ENCODE measurements at regions not wholly inside any gene's neighbourhood (a gene's known extent, or its start where the extent isn't known, plus 50 kb on each side); places are given as distances from the start of the nearest gene placed in this dataset.

DNA sequence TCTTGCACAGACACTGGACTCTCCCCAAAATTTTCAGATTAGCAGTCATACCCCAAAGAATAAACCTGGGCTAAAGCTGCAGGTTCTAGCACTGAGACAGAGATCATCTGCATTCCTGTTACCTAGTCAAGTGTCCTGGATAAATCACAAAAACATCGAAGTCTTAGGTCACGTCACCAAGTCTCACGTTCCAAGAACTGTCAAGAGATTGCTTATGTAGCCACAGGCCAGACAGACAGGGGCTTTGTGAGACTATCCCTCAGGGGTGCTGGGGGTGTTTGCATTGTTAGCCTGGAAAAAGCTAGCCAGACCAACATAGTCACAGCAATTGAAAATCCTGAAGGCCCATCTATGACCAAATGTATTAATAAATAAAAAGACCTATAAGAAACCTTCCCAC, 243.1 kb upstream of the PREP start:
- no peaks in the 10 kb centered on the region for H3K4me1 ChIP-seq
- no peaks in the 10 kb centered on the region for H3K36me3 ChIP-seq
- no peak overlapping the region for H3K4me3 ChIP-seq (replicated peaks in 1 of 3)
- no peak for DNase-seq
- no peak overlapping the region for H3K27ac ChIP-seq
- intact Hi-C loops (cut with DNase I), result no loop called here
- no peaks in the 10 kb centered on the region for H3K9me3 ChIP-seq
- TF ChIP-seq POLR2A (IDR thresholded peaks at IDR 0.05) (no peak), CTCF (IDR thresholded peaks at IDR 0.05) (no peak)
- H3K27me3 ChIP-seq, result no peaks in the 10 kb centered on the region
- WGBS, 2 donors, result 56 to 80% methylated on average over 3 of the region's 3 CpGs

- Histone ChIP-seq H3K27me3 (no peaks in the 10 kb centered on the region), H3K9me3 (no peaks in the 10 kb centered on the region), H3K27ac (no peak overlapping the region), H3K36me3 (no peaks in the 10 kb centered on the region), H3K4me1 (no peaks in the 10 kb centered on the region), H3K4me3 (replicated peaks in 1 of 3) (no peak overlapping the region)
- no peak for DNase-seq
- WGBS, 2 donors, result 45 to 53% methylated on average over 1 of the region's 1 CpG
- TF ChIP-seq CTCF (IDR thresholded peaks at IDR 0.05) (no peak), POLR2A (IDR thresholded peaks at IDR 0.05) (no peak)
- intact Hi-C loops (cut with DNase I), result no loop called here
These were observed 242.3 kb upstream of the PREP start for GRCh38 chr6:105645156-105645555.

- 89 to 94% methylated on average over 3 of the region's 3 CpGs for WGBS, 2 donors
- Histone ChIP-seq H3K9me3 (no peaks in the 10 kb centered on the region), H3K27ac (no peak overlapping the region), H3K4me3 (replicated peaks in 1 of 3) (no peak overlapping the region), H3K4me1 (no peaks in the 10 kb centered on the region), H3K36me3 (no peaks in the 10 kb centered on the region), H3K27me3 (no peaks in the 10 kb centered on the region)
- TF ChIP-seq CTCF (IDR thresholded peaks at IDR 0.05) (no peak), POLR2A (IDR thresholded peaks at IDR 0.05) (no peak)
- no peak for DNase-seq
- intact Hi-C loops (cut with DNase I), result no loop called here
These were observed 241.8 kb upstream of the PREP start for GRCh38 chr6:105644691-105645090.

DNA sequence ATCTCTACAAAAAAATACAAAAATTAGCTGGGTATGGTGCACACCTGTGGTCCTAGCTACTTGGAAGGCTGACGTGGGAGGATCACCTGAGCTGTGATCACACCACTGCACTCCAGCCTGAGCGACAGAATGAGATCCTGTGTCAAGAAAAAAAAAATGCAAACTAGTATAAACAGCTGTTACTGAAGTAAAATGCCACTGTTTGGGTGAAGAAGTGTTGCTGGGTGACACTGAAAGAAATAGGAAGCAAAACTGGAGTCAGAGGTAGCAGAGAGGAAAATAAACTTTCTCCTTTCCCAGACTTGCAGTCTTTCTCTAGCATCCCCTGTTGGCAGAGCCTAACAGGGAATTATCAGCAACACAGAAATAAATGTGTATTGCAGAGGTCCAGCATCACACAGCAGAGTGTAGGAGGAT, 241.2 kb upstream of the PREP start:
- Histone ChIP-seq H3K27ac (no peak overlapping the region), H3K4me3 (replicated peaks in 1 of 3) (no peak overlapping the region), H3K9me3 (no peaks in the 10 kb centered on the region), H3K4me1 (no peaks in the 10 kb centered on the region), H3K27me3 (no peaks in the 10 kb centered on the region), H3K36me3 (no peaks in the 10 kb centered on the region)
- no peak for DNase-seq
- WGBS, 2 donors, result 83 to 87% methylated on average over 2 of the region's 2 CpGs
- intact Hi-C loops (cut with DNase I), result no loop called here
- TF ChIP-seq POLR2A (IDR thresholded peaks at IDR 0.05) (no peak), CTCF (IDR thresholded peaks at IDR 0.05) (no peak)

- no peak for TF ChIP-seq POLR2A (IDR thresholded peaks at IDR 0.05)
- no peak for TF ChIP-seq CTCF (IDR thresholded peaks at IDR 0.05)
These were observed 239.8 kb upstream of the PREP start for GRCh38 chr6:105642708-105643107.

More at GRCh38 chr6:105642708-105643107, 239.8 kb upstream of the PREP start:
- DNase-seq, result no peak
- Histone ChIP-seq H3K27ac (no peak overlapping the region), H3K4me3 (replicated peaks in 1 of 3) (no peak overlapping the region), H3K4me1 (no peaks in the 10 kb centered on the region), H3K27me3 (no peaks in the 10 kb centered on the region), H3K36me3 (no peaks in the 10 kb centered on the region), H3K9me3 (no peaks in the 10 kb centered on the region)
- WGBS, 2 donors, result 87 to 88% methylated on average over 4 of the region's 4 CpGs
- intact Hi-C loops (cut with DNase I), result no loop called here

Data from thyroid gland (tissue), 4 donors.